CD4-positive, alpha-beta T cell treated with Interleukin-10 for 1 hour (primary cell): ENCODE measurements at regions not wholly inside any gene's neighbourhood (a gene's known extent, or its start where the extent isn't known, plus 50 kb on each side); places are given as distances from the start of the nearest gene placed in this dataset.

Source experiments
- DNase-seq: peaks from one replicate; pipeline ENCODE4 v3.0.0-alpha.2; 2020

DNA sequence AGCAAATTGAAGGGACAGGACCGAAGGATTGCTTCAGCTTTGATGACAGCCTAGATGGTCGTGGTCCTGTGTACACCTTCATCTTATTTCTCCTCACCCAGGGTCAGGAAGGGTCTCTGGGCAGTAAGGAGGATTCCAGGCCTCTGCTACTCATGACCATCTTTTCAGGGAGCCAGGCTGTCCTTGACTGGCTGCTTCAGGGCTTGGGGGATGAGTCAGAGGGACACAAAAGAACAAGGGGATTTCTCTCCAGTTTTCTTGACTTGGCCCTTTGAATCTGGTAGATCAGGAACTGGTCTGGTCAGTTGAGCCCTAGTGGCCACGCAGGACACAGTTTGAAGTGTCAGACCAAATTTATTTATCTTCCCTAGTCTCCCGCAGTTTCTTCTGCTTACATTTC is 402.1 kb upstream of the CHD6 start:
- DNase-seq = no peak

GRCh38 chr20:42018979-42019378 is 400.8 kb upstream of the CHD6 start:
- DNase-seq = no peak

DNA sequence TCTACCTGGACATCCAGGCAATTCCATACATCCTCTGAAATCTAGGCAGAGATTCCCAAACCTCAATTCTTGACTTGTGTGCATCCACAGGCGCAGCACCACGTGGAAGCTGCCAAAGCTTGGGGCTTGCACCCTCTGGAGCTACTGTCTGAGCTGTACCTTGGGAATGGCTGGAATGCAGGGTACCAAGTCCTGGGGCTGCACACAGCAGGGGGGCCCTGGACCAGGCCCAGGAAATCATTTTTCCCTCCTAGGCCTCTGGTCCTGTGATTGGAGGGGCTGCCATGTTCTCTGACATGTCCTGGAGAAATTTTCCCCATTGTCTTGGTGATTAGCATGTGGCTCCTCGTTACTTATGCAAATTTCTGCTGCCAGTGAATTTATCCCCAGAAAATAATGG is 391.9 kb upstream of the CHD6 start:
- DNase-seq = no peak

DNA sequence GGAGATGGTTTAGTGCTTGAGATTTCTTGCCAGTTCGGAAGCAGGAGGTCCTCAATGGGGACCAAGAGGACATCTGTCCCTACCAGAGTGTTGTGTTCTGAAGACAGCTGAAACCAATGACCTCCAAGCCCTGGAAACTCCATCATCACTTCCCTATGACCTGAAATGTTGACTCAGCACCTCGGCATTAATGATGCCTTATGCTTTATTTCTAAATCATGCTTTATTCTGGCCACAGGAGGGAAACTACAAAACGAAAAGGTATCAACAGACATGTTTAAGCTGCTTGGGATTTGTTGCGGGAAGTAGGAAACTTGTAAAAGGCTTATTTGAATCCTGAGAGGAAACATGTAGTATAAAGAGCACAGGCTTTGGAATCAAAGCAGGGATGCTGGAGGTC is 389.1 kb upstream of the CHD6 start:
- no peak for DNase-seq

DNA sequence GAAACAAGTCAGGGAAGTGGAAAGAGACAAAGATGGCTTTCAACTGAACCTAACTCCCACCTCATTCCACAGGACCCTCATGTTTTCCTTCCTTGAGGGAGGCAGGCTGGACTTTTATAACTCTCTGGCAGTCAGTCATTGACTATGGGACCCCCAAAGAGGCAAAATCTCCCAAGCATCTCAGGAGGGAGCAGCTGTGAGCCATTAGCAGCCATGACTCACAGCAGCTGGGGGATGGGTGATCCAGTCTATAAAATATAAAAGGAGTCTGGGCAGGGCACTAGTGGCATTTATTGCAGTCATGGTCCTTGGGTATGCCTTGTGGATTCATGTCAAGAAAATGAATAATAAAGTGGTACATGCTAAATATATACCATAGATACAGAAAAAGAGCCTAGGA is 387.0 kb upstream of the CHD6 start:
- no peak for DNase-seq

DNA sequence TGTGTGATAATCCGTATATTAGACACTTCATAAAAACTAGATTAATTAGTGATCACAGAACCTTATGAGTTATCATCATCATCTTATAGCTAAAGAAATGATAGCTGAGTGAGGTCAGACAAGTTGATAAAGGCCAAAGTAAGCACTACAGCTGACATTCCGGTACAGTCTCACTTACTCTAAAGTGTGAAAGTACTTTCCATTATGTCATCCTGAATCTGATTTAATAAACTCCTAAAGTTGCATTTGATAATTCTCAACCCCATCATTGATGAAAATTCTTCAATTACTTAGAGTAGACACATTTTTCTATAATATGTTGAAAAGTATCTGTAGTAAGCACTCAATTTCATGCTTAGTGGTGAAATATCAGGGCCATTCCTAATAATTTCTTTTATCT is 385.2 kb upstream of the CHD6 start:
- no peak for DNase-seq

DNA sequence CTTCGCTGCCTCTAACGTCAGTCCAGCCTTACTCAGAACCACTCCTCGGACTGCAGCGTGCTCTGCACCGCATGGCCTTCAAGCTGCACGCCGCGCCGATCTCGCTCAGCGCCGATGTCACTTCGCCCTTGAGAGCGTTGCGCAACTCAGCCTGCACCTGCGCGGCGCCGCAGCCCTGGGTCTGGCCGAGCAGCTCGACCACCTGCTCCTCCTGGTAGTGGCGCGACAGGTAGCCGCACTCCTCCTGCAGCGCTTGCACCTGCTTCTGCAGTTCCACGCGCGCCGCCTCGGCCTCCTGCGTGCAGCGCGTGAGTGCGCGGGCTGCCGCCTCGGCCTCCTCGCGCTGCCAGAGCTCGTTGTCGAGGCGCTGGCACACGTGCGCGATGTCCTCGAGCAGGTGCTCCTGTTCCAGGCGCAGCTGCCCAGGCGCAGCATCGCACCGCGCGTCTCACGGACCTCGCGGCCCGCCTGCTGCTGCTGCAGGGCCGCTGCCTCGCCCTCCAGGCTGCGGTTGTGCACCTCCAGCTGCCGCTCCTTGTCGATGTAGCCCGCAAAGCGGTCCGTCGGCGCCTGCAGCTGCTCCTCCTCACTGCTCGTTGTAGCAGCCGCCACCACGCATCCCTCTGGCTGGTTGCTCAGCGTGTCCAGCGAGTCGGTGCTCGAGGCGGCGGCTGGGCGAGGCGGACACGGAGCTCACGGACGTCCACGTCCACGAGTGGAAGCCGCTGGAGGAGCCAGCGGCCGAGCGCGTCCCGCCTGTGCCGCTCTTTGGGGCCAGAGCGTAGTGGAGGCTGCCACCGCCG is 380.6 kb upstream of the CHD6 start:
- DNase-seq = no peak

- no peak for DNase-seq
Observed at GRCh38 chr20:41996951-41997350, 378.8 kb upstream of the CHD6 start.

GRCh38 chr20:41992481-41992880 is 374.3 kb upstream of the CHD6 start:
- no peak for DNase-seq

- DNase-seq = no peak
Observed at GRCh38 chr20:41991412-41991811, 373.2 kb upstream of the CHD6 start.

DNA sequence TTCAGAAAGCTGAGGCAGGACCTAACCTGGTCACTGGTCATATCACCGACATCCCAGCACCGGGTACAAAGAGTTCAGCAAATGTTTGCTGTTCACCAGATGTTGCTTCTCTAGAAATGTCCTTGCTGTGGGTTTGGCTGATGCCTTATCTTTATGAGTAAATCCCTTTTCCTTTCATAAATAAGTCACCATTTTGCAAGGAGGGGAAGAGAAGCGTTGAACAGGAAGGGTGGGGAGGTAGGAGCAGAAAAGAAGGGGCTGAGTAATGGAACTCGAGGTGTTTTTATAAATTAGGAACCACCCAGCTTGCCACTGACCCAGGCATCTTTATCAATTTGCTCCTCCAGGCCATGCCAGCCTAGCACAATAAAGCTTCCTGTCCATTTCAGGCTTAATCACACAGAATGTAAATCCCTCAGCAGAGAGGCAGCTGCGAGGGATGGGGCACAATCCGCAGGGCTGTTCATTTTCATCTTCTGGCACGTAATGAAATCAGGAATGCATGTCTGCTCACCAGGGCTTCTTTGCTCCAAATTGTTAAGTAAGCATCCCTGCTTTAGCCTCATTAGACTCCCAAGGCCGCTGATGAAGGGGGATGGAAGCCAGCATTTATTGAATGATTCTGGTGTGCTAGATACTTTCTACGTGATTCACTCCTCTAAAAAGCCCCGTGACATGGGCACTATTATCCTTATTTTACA is 371.9 kb upstream of the CHD6 start:
- DNase-seq = no peak

GRCh38 chr20:41989039-41989679 is 371.0 kb upstream of the CHD6 start:
- no peak for DNase-seq

GRCh38 chr20:41984031-41984430 is 365.9 kb upstream of the CHD6 start:
- DNase-seq = no peak

- no peak for DNase-seq
Observed at GRCh38 chr20:41983159-41983558, 365.0 kb upstream of the CHD6 start.

DNA sequence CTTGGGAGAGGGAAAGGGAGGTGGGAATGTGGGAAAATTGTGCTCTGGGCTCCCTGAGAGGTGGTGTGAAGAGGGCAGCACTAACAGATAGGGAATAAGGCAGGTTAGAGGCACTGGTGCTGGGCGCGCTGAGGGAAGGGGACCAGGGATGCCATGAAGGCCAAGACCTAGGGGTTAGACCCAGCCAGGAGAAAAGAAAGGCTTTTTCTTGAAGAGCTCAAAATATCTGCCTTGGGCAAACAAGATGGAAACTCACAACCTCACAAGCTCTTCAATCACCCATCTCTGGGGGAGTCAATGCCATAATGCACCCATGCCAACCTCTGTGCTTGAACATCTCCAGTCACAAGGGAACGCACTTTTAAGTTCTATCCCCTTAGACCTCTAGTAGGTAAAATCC is 363.6 kb upstream of the CHD6 start:
- no peak for DNase-seq

- DNase-seq = no peak
Observed at GRCh38 chr20:41978875-41979274, 360.7 kb upstream of the CHD6 start.

- DNase-seq = no peak
Observed at GRCh38 chr20:41978246-41978790, 360.1 kb upstream of the CHD6 start.

DNA sequence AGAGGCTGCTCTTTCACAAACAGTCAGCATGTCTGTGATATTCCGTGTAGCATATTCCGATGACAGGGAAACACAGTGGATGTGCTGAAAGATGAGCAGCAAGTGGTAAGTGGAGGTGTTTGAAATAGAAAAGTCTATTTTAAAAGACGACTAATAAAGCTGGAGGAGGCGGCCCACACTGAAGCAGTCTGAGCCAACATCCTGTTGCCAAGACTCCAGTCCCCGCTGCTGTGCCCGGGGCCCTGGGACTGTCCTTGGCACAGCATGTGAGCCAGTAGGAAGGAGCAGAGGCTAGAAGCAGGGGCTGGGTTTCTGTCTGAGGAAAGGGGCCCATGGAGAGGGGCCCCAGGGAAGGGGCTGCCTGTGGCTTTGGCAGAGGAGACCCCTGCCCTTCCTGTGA is 351.5 kb upstream of the CHD6 start:
- DNase-seq = no peak

DNA sequence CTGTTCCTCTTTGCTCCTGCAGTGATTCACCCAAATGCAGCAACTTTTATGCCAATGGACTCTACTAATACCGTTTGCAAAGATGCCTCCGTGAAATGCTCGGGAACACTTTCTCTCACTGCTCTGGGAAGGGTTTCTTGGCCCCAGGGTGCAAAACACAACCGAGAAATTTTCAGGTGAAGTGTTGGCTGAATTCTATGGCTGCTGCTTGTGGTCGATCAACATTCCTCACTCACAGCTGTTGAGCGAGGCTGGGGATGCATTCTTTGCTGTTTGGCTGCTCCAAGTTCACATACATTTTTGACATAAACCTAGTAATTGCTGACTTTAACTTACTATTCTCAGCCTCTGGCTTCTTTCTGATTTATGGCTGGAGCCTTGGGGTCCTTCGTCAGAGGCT is 342.0 kb upstream of the CHD6 start:
- DNase-seq = no peak

GRCh38 chr20:41958391-41958790 is 340.2 kb upstream of the CHD6 start:
- DNase-seq = no peak

- no peak for DNase-seq
Observed at GRCh38 chr20:41956338-41957074, 338.3 kb upstream of the CHD6 start.

DNA sequence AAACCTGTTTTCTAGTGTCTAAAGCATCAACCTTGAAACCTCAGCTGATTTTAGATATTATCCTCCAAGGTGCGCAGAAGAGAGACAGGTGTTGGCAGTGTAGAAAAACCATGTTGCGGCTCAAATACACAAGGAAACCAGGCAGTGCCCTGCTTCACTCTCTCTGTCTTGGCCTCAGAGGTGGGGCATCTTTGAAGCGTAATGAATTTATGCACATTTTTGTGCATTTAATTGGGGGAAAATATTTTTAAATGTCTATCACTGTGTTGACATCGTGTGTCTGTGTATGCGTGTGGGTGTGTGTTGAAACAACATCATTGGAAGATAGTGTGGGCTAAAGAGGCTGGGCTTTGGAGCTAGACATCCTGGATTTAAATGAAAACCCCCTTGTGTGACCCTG is 334.0 kb upstream of the CHD6 start:
- no peak for DNase-seq

DNA sequence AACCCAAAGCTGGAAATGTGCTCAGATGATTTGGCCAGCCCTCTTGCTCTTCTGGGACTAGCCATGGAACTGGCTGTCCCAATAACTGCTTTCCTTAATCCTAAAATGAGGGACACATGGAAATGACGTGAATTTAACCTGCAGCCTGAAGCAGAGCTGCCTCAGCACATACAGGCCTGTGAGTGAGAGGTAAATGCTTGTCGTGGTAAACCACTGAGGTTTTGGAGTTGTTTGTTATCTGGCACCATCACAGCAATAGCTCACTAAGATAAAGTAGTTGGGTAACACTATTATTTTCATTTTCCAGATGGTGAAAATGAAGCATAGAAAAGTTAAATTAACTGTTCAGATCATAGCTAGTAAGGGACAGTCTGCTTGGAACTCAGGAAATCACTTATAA is 333.4 kb upstream of the CHD6 start:
- DNase-seq = no peak
